Midbrain (tissue), 1 donor: ENCODE measurements at regions not wholly inside any gene's neighbourhood (a gene's known extent, or its start where the extent isn't known, plus 50 kb on each side); places are given as distances from the start of the nearest gene placed in this dataset.
"Not testable (repeated sequence)": the region's sequence is repeated elsewhere in the genome, so short reads cannot be mapped to it uniquely, and the experiment has no call there.

Experiments used
- DNase-seq: peaks from one replicate; lab custom pipeline; 2025; lab: John Stamatoyannopoulos, UW

DNA sequence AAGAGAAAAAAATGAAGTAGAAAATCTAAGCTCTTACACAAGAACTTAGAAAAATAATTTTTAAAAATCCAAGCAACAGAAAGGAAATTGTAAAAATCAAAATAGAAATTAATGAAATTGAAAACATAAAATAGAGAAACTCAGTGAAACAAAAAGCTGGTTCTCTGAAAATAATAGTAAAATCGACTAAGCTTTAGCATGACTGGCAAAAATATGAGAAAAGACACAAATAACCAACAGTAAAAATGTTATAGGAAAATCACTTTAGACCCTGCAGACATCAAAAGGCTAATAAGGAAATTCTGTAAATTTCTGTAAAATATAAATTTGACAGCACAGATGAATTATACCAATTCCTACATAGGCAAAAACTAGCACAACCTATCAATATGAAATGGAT is 768.9 kb upstream of the LRRTM1 start:
- no peak for DNase-seq

DNA sequence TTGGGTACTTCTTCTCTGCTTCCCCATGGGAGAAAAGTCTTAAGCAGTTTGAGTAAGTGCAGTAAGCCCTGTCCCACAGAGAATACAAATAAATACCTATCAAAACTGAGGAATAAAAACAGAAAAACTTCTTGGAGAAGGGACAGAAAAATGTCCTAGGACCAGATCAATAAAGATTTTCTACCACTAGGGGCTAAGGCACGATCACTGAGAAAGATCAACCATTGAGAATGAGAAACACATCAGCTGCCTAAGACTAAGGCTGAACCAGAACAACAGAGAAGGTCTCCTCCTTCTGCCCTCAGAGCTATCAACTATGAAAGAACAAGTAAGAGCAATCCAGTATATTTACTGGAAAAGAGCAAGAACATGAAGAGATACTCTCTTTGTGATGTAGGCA is 763.6 kb upstream of the LRRTM1 start:
- no peak for DNase-seq

DNA sequence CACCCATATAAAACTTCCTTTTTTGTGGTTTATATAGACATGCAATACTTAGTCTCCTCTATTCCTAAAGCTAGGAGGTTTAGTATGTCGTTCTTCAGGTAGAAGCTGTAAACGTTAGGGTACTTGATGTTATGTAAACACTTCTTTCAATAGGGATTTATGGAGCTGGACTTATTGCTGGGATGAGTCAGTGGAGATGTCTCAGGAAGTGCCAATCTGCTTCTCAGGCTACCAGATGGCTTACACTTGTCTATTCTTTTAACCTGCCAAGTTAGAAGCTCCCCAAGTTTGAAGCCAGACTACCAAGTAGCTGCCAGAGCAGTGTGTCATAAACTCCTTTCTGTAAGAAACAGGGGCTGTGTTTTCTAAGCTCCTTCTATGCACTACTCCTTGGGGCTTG is 756.5 kb upstream of the LRRTM1 start:
- DNase-seq = no peak

DNA sequence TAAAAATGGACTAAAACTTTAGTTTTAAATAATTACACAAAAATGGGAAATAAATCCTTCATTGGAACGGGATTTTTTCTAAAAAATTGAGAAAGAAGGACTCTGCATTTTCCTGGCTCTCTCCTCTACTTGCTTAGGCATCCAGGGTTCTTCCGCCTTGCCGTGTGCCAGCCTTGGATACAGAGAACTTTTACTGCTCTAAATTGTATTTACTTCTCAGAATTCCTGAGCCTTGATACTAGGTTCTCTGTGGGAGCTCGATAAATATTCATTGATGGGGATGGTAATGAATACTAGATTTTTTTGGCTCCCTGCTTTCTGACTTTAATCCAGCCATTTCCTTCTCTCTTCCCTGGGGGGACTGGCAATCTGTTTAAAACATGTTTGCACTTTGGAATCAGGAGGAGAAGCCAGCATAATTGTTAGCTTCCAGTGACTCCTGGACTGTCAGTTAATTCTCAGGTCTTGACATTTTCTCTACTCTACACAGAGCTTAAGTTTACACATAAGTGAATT is 746.1 kb upstream of the LRRTM1 start:
- no peak for DNase-seq

DNA sequence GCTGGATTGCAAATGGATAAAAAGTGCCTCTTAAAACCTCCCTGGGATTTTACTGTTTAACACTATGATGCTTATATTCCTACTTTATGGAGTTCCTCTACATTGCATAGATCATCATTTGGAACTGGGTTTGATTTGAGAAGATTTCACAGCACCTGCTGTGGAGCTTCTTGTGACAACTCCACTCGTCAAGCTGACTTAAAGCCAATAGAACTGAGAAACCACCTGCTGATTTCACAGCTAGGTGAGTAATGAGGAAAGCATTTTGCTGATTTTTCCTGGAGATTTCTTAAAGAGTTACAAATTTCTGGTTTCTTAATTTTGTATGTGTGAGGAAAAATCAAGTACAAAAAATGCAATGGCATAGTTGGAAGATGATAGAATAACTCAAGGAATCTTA is 739.1 kb upstream of the LRRTM1 start:
- no peak for DNase-seq

DNA sequence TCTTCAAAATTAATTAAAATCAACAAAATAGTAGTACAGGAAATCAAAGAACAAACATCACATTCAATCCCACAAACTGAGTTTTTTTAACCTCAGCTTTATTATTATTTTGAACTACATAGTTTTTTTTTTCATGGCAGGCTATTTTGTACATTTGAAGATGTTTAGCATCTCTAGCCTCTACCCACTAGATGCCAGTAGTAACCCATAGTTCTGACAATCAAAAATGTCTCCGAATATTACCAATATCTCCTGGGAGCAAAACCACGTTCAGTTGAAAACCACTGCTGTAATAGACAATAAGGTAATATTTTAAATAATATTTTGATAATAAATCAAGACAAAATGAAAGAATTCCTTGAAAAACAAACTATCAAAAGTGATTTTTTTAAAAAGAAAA is 702.6 kb upstream of the LRRTM1 start:
- DNase-seq = no peak

DNA sequence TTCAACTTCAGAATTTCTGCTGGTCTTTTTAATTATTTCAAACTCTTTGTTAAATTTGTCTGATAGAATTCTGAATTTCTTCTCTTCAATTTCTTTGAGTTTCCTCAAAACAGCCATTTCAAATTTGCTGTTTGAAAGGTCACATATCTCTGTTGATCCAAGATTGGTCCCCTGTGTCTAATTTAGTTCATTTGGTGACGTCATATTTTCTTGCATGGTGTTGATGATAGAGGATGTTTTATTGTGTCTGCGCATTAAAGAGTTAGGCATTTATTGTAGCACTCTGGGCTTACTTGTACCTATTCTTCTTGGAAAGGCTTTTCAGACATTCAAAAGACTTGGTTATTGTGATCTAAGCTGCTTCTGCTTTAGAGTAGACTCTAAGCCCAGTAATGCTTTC is 698.4 kb upstream of the LRRTM1 start:
- no peak for DNase-seq

DNA sequence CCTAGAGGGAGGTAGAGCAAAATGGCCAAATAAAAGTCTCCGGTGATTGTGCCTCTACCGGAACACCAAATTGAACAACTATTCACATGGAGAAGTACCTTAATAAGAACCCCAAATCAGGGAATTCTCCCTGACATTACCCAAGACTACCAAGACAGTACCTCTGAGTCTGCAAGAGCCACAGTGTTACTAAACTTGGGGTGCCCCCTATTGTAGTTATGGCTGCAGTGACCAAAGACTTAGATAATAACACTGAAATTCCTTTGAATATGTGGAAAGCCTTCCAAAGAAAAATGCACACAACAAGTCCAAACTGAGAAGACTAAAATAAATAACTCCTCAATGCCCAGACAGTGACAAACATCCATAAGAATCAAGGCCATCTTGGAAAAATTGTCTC is 682.9 kb upstream of the LRRTM1 start:
- DNase-seq = no peak

DNA sequence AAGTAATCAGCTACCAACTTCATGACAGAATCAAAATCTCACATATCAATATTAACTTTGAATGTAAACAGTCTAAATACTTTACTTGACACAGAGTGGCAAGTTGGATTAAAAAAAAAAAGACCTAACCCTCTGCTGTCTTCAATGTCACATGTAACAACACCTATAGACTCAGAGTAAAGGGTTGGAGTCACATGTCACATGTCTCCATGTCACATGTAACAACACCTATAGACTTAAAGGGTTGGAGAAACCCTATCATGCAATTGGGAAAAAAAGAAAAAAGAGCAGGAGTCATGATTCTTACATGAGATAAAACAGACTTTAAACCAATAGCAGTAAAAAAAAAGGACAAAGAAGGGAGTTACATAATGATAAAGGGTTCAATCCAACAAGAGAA is 665.3 kb upstream of the LRRTM1 start:
- DNase-seq = no peak

DNA sequence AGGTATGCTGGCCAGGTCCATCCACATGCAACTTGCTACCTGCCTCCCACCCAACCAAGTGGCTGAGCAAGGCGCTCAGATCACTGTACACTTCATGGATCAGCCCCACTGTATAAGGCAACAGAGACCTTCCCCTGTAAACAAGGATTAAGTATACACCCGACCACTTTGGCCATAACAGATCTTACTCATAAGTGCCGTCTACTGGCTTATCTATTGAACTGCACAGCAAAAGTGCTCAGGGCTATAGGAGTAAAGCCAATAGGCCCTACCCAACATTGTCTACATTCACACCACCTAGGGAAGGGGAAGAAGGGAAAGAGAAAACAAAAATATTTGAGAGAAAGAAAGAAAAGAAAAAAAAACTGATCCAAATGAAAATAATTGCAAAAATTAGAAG is 663.9 kb upstream of the LRRTM1 start:
- DNase-seq = no peak

DNA sequence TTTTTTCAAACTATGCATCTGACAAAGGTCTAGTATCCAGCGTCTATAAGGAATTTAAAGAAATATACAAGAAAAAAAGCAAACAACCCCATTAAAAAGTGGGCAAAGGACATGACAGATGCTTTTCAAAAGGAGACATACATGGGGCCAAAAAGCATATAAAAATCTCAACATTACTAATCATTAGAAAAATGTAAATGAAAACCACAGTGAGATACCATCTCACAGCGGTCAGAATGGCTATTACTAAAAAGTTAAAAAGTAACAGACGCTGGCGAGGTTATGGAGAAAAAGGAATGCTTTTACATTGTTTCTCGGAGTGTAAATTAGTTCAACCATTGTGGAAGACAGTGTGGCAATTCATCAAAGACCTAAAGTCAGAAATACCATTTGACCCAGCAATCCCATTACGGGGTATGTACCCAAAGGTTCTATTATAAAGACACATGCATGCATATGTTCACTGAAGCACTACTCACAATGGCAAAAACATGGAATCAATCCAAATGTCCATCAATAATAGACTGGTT is 643.1 kb upstream of the LRRTM1 start:
- no peak for DNase-seq

DNA sequence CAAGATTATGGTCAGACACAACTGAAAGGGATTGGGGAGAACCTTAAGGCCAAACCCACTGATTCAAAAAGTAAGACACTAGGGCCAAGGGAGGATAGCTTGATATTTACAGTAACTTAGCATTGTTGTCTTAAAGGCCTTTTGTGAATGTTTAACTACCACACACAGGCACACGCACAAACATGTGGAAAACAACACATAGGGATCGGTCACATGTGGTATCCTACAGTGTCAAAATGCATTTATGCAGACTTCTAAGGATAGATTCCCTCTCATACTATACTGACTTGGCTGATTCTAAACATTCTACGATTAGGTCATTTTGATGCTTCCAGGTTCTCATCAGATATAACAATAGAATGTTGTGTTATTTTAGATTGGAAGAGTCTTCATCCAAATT is 638.9 kb upstream of the LRRTM1 start:
- no peak for DNase-seq

DNA sequence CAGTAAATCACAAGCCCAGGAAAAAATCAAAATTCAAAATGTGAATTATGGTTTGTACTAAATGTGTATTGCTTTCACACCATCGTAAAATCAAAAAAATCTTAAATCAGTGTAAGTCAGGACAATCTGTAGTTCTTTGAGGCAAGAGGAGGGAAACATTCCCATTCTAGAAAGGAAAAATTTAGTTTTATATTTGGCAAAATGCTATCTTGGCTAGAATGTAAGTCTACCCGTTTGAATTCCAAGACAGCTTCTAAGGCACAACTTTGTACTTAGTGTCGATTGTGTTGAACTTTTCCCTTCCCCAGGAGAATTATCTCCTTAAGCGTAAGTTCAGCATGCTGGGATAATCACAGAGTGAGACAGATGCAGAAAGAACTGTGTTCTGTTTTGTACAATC is 638.2 kb upstream of the LRRTM1 start:
- no peak for DNase-seq

DNA sequence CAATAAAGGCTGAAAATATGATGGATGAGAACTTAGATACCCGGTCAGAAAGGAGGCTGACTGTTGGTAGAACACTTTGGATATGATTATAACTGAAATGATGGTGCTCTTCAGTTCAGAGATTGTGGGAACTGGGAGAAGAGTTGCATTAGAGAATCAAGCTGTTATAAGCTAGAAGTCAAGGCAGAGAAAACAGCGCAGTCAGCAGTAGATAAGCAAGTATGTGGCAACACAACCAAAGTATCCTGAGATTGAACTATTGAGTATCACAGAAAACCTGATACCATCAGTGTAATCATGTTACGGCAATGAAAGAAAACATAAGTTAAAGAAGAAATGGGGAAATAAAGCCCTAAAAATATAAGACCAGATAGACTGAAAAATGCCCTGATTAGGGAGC is 633.9 kb upstream of the LRRTM1 start:
- no peak for DNase-seq

DNA sequence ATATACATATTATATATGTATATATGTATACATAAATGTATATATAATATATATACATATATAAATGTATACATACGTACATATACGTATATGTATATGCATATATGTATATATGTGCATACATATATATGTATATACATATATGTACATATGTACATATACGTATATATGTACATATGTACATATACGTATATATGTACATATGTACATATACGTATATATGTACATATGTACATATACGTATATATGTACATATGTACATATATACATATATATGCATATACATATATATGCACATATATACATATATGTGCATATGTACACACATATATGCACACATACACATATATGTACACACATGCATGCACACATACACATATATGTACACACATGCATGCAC is 627.3 kb upstream of the LRRTM1 start:
- not testable (repeated sequence) for DNase-seq

DNA sequence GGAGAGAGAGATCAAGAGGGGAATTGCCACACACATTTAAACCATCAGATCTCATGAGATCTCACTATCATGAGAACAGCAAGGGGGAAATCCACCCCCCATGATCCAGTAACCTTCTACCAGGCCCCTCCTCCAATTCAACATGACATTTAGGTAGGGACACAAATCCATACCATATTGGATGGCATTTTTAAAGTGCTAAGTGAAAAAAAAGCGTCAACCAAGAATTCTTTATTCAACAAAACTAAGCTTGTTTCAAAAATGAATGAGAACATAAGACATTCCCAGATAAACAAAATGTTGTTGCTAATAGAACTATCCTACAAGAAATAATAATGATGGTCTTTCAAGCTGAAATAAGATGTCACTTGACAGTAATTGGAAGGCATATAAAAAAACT is 626.2 kb upstream of the LRRTM1 start:
- DNase-seq = no peak

DNA sequence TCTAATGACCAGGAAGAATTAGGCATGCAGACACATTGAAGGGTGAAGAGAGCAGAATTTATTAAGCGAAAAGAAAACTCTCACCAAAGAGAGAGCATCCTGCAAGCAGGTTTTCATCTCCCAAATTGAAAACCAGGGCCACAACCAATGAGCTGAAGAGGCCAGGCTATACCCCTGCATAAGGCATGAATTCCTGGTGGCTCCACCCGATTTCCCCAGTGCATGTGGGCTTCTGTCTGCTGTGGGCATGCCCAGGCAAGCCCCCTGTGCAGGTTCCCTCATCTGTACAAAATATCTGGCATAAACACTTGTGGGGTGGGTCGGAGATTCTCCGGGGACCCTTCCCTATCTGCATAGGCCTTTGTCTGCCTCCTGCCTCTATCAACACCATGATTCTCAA is 621.6 kb upstream of the LRRTM1 start:
- no peak for DNase-seq

DNA sequence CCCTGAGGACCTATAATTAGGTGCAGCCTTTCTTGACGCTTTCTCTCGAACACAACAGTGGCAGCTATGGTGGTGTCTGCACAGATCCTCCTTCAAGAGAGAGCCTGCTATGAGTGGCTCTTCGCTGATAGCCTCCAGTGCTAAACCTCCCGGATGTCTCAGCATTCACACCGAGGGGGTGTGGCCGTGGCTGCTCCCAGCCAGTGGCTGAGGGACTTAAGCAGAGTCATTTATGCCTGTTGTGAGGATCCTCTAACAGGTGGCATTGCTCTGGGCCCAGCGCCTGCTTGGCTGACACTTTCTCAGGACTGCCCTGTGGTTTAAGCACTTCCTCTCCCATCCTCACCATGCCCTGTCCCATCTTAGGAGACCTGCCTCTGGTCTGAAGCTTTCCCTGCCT is 592.0 kb upstream of the LRRTM1 start:
- no peak for DNase-seq

DNA sequence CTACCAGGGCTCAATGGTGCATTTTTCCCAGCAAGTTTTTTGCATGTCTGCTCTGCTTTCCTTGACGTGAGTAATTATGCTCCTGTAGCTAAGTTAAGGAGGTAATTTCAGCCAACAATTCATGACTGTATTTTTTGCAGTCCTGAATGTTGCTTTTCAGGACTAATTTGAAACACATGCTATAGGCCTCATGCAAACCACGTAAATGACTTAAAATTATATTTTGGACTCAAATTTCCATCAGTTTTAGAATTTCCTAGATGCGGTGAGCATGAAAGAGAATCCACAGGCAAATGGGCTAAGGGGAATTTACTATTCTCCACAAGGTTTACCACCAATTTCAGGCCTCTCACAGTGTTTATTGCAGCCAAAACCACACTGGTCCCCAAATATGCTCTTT is 589.9 kb upstream of the LRRTM1 start:
- no peak for DNase-seq

DNA sequence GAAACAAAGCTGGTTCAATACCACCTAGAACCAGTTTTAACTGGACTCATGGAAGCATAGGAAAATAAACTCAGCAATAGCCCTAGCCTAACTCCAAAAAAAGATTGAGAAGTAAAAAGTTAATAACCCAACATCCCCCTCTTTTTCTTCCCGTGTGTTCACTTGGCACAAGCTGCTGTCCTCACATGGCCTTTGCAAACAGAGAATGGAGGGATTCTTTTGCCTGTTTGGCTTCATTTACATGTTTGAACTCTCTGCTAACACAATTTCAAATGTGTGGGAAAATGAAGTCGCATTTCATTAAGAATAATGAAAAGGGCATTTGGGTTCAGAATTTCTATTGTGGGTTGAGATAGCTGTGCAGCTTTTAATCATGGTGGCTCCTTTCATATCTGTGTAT is 589.2 kb upstream of the LRRTM1 start:
- no peak for DNase-seq

DNA sequence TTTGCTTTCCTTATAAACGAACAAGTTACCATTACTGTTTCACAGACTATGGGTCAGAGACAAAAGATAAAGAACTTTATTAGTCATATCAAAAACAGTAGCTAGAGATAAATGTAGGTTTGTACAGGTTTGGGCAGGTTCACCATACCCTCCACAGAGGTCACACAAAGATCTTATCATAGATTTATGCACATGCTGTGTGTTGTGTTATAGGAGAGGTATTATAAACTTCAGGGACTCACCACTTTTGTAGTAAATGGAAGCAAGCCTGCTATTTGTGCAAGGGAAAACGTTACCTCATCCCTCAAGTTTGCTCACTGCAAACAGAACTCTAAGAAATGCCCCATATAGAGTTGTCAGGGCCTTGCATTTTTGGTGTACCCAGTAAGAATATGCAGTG is 584.5 kb upstream of the LRRTM1 start:
- no peak for DNase-seq

DNA sequence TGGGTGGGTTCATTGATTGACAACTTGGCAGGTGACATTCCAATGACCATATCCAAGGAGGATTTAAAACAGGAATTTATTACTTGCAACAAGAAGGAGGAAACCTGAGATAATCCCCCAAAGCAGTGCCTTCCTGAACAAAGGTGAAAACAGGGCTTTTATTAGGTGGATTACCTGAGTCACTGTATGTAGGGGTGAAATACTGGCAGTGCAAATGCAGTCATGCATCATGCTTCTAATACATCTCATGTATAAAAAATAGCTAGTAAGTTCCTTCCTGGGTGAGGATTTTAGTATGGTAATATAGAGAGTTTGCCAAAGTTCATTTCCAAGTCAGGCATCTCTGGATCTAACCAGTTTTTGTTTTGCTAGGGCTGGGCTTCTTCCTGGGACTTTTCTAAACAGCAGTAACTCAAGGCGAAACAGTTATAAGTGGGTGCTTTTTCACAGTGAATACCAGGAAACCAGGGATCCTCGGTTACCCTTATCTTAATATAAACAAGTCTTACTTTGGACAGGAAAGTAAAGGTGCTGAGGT is 583.4 kb upstream of the LRRTM1 start:
- no peak for DNase-seq

DNA sequence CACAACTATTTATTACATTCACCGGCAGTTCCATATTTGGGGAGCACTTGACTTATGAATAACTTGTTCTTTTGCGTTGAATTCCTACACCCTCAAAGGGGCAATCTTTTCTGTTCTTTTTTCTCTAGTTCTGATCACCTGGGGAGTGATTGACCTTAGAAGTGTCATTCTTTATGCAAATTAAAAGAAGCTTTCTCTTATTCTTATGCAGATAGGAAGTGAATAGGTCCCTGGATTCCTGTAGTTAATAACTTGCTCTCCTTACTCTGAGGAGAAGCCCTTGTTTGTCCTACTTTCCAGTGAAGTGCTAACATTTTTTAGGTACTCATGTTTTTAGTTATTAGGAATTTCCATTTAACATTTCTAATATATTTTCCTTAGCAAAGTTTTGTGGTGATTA is 569.8 kb upstream of the LRRTM1 start:
- DNase-seq = no peak

DNA sequence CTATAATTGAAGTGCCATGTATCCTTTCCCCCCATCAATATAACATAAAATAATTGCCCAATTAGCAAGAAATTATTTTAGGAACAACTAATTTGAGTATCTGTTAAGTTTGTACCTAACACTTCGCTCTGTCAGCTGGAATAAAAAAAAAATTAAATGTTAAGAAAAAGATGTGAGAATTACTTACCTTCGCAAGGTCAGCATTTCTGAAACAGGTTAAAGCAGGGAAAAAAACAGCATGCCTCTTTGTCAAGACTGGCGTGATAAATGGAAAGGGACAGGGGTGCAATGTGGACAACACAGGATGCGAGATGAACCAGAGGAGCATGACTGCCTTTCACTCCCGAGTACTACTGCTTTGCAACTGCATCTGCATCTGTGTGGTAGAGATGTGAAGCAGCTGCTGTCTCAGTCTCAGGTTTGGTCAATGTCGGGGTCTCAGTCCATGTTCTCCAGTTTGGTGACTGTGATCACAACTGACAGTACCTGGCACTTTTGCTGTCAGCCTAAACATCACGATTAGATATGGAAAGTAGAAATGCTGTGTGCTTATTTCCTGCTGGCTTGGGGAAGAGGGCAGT is 565.4 kb upstream of the LRRTM1 start:
- no peak for DNase-seq
